HAP-1 (cell line): ENCODE measurements at regions not wholly inside any gene's neighbourhood (a gene's known extent, or its start where the extent isn't known, plus 50 kb on each side); places are given as distances from the start of the nearest gene placed in this dataset.
"Not testable (repeated sequence)": the region's sequence is repeated elsewhere in the genome, so short reads cannot be mapped to it uniquely, and the experiment has no call there.

Experiments
- DNase-seq, 2 experiments: peaks; one replicate each; pipeline ENCODE4 v3.0.0-alpha.2; 2016 to 2020; ENCODE audit warnings: low spot score in 2 of 2
- H3K27me3 ChIP-seq: fragments of 250-450 bp; sonication (Bioruptor Pico); 2 replicates; pipeline ENCODE4 v1.5.1; 2020; ENCODE audit warnings: low read depth, mild to moderate bottlenecking, moderate library complexity
- H3K36me3 ChIP-seq: fragments of 250-450 bp; sonication (Bioruptor Pico); replicated peaks from 2 replicates; pipeline ENCODE4 v1.5.1; 2020; ENCODE audit warnings: mild to moderate bottlenecking
- H3K4me1 ChIP-seq: fragments of 250-450 bp; sonication (Bioruptor Pico); 2 replicates; pipeline ENCODE4 v1.5.1; 2020; ENCODE audit warnings: mild to moderate bottlenecking
- H3K4me3 ChIP-seq: fragments of 250-450 bp; sonication (Bioruptor Pico); 2 replicates; pipeline ENCODE4 v1.5.1; 2020; ENCODE audit warnings: mild to moderate bottlenecking, moderate library complexity
- H3K9me3 ChIP-seq: fragments of 250-450 bp; sonication (Bioruptor Pico); 2 replicates; pipeline ENCODE4 v1.5.1; 2020; ENCODE audit warnings: mild to moderate bottlenecking, moderate library complexity
- in situ Hi-C: fragments of 300-500 bp; cut with MboI; formaldehyde crosslinking; loops from 3 replicates; pipeline ENCODE4 v1.14.3; 2020; ENCODE audit warnings: low sequenced_read_pairs, inconsistent platforms, mixed read lengths

DNA sequence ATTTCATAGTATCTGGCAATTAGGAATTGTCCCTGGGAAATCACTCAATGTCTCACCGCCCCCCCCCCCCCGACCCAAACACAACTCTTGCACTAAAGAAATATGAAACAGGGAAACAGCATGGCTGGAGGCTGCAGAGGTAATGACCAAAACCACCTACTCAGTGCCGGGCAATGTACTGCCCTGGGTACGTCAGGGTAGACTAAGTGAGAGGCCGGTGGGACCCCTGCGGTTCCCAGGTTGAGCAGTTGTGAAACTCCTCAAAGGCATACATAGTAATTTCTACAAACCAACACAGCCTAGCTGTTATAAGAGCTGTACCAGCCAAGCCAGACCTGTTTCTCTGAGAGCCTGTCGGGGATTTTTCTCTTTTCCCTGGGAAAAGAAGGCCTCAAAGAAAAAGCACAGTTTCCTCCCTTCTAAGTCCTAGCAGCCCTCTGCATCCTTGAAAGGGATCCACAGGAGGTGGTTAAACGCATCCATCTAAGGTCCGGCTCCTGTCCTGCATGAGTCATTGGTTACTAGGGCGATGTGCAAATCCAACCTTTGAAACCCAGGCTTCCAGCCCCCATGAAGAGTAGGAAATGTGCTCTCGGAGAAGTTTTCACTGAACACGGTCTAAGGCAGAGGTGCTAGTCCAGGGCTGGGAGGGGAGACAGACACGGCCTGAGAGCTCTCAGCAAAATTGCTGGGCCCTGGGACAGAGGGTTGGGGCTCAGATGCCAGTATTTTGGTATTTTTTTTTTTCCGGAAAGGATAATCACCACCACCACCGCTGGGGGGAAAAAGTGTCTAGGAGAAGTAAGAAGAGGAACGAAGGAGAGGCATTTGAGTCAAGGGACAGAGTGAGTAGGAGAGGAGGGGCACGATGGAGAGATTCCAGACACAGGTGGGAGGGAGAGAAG lies 172.8 kb downstream of the ATP6V0E2 start:
- in situ Hi-C loops, H3K9me3 ChIP-seq, H3K4me1 ChIP-seq, DNase-seq, H3K36me3 ChIP-seq, H3K4me3 ChIP-seq, H3K27me3 ChIP-seq: not testable (repeated sequence)

DNA sequence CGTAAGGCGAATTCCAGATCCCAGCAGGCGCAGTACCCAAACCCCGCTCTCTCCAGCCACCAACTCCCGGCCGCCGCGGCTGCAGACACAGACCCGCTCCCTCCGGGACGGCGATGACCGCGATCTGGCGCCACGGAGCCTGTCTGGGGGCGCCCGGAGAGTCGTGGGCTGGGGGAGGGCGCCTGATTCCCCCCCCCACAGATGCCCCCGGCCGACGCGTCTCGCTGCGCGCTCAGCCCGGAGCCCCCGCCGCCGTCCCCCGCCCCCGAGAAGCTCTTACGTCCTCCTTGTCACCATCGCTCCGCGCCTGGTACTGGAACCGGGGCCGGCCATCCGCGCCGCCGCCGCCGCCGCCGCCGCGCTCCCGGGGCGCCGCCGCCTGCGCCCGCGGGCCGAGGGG lies 173.6 kb downstream of the ATP6V0E2 start:
- H3K4me1 ChIP-seq, H3K27me3 ChIP-seq, H3K36me3 ChIP-seq, H3K9me3 ChIP-seq, DNase-seq, in situ Hi-C loops: not testable (repeated sequence)
- H3K4me3 ChIP-seq, result peak overlapping the region; percentile 23

DNA sequence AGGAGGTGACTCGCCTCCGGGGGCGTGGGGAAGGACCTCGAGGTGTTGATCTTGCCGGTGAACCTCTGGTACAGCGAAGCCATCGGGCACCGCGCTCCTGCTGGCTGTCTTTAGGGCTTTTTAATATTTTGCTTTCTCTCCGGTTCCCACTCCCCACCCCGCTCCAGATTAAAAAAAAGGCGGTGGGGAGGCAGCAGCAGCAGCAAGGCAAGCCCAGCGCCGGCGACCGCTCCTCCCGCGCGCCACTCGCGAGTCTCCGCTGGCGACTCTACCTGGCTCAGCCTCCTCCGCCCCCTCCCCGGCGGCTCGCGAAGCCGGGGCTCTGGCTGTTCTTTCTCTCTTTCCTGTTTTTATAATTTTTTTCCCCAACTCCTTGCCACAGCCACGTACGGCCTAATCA lies 174.0 kb downstream of the ATP6V0E2 start:
- H3K27me3 ChIP-seq, H3K4me1 ChIP-seq, in situ Hi-C loops, H3K36me3 ChIP-seq, H3K9me3 ChIP-seq: not testable (repeated sequence)
- DNase-seq, result peak in 1 of 2 experiments; percentile 21
- peak overlapping the region; percentile 23 for H3K4me3 ChIP-seq

DNA sequence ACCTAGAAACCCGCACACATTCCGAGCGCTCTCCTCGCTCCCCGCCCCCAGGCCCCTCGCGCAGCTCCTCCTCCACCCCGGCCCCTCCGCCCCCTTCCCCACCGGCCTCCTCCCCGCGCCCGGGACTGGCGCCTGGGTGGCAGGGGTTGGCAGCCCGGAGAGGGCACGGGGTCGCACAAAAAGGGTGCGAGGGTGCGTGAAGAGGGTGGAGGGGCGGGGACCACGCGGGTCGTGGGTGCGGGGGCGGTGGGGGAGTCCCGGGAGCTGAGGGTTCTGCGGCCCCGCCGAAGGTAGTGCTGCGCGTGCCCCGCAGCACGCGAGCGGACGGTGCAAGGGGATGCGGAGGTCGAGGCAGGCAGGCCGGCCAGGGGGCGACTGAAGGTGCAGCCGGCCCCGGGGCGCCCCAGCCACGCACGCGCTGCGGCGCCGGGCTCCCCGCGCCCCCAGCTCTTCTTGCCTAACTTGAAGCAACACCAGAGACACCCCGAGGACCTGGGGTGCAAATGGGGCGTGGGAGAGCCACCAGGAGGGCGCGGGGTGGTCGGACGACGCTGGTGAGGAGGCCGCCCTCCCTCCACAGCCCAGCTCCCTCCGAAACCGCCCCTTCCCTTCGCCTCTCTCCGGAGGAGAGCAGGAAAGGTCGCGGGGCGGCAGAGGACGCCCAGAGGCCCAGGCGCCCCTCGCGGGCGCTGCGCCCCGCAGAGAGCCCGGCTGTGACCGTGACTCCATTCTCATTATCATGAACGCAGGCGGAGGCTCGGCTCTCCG lies 174.7 kb downstream of the ATP6V0E2 start:
- H3K4me1 ChIP-seq, in situ Hi-C loops, DNase-seq, H3K9me3 ChIP-seq, H3K36me3 ChIP-seq, H3K27me3 ChIP-seq: not testable (repeated sequence)
- peak overlapping the region; percentile 20 for H3K4me3 ChIP-seq

- H3K9me3 ChIP-seq, H3K36me3 ChIP-seq, H3K27me3 ChIP-seq, H3K4me1 ChIP-seq, in situ Hi-C loops: not testable (repeated sequence)
- H3K4me3 ChIP-seq, result peak overlapping the region; percentile 20; the same call in 1 of the 2 replicates
- peak in 1 of 2 experiments; percentile 24 for DNase-seq
Measured at GRCh38 chr7:150049012-150049655, 175.4 kb downstream of the ATP6V0E2 start.

DNA sequence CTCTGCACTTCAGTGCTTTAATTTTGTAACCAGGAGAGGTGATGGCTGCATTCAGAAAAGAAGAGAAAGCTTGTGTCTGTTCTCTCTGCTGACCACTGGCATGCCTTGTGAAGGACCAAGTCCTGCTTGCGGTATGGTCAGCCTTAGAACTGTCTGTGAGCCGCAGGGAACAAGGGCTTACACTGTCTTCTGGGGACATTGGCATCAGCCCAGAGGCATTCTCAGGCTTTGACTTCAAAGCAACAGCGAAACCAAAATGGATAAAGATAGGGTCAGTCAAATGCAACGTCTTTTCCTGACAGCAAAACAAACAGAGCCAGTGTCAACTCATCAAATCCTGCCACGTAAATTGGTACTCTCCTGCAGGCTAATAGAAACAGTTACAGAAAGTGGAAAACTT lies 179.6 kb downstream of the ATP6V0E2 start:
- H3K4me1 ChIP-seq, H3K27me3 ChIP-seq, H3K36me3 ChIP-seq, H3K4me3 ChIP-seq, H3K9me3 ChIP-seq, in situ Hi-C loops, DNase-seq: not testable (repeated sequence)

GRCh38 chr7:150054242-150054641 lies 180.5 kb downstream of the ATP6V0E2 start:
- H3K4me3 ChIP-seq, H3K27me3 ChIP-seq, DNase-seq, H3K4me1 ChIP-seq, in situ Hi-C loops, H3K36me3 ChIP-seq, H3K9me3 ChIP-seq: not testable (repeated sequence)

DNA sequence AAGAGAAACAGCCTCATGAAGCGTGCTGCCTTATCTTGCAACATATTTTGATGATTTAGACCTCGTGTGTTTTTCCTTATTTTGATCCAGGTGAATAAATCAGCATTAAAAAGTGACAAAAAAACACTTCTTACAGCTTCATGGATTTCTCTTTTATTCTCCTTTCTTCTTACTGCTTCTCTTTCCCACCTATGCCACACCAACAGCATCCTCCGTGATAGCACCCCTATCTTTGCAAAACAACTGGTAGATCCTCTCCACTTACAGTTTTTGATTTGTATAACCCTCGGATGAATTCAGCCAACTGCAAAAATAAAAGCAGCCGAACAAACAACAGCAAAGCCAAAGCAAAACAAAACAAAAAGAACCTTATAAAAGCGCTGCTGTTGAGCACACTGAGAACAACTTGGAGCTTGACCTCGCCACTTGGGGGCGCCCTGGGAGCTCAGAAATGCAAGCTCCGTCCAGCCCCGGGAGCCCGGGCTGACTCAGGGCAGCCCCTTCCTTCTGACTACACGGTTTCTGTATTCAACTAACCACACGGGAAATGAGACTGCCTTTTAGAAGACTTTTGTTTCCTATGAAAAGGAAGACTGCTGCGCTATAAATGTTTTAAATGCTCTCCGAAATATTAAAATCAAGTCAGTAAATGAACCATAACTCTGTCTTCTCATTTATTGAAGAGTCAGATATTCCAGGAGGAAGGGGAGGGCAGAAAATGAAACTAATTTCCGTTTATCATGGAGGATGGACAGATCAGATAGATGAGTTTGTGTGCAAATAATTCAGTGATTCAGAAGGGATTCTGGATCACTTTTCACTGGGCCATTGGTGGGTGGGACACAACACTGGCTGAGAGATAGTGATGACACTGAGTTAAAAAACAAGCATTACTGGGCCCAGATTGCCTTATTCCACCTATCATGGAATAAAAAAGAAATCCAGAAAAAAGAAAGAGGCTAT lies 186.8 kb downstream of the ATP6V0E2 start:
- peak in 1 of 2 experiments; percentile 85 for DNase-seq
- in situ Hi-C loops, H3K4me3 ChIP-seq, H3K27me3 ChIP-seq, H3K9me3 ChIP-seq, H3K4me1 ChIP-seq, H3K36me3 ChIP-seq: not testable (repeated sequence)

GRCh38 chr7:150063195-150063594 lies 189.4 kb downstream of the ATP6V0E2 start:
- in situ Hi-C loops, H3K4me1 ChIP-seq, H3K27me3 ChIP-seq, H3K4me3 ChIP-seq, H3K36me3 ChIP-seq, H3K9me3 ChIP-seq, DNase-seq: not testable (repeated sequence)

- H3K4me1 ChIP-seq, H3K27me3 ChIP-seq, DNase-seq, H3K36me3 ChIP-seq, H3K9me3 ChIP-seq, H3K4me3 ChIP-seq, in situ Hi-C loops: not testable (repeated sequence)
Measured at GRCh38 chr7:150069555-150070313, 196.0 kb downstream of the ATP6V0E2 start.

- DNase-seq, H3K27me3 ChIP-seq, in situ Hi-C loops, H3K9me3 ChIP-seq, H3K4me1 ChIP-seq, H3K36me3 ChIP-seq, H3K4me3 ChIP-seq: not testable (repeated sequence)
Measured at GRCh38 chr7:150077543-150077942, 203.8 kb downstream of the ATP6V0E2 start.

GRCh38 chr7:150081865-150082264 lies 208.1 kb downstream of the ATP6V0E2 start:
- in situ Hi-C loops, result not testable (repeated sequence)

More at GRCh38 chr7:150081865-150082264, 208.1 kb downstream of the ATP6V0E2 start:
- H3K9me3 ChIP-seq, H3K36me3 ChIP-seq, H3K4me1 ChIP-seq, H3K27me3 ChIP-seq, H3K4me3 ChIP-seq, DNase-seq: not testable (repeated sequence)
